SU-DHL-6 (cell line): ENCODE measurements at regions not wholly inside any gene's neighbourhood (a gene's known extent, or its start where the extent isn't known, plus 50 kb on each side); places are given as distances from the start of the nearest gene placed in this dataset.

Experiments used
- H2AFZ ChIP-seq: fragments of 200-600 bp; sonication (generic); 2 replicates; pipeline ENCODE4 v1.6.1; 2014; ENCODE audit warnings: low read depth, mild to moderate bottlenecking, moderate library complexity, mixed read lengths, antibody characterized with exemption, low read length; ENCODE audit not compliant: severe bottlenecking
- H3F3A ChIP-seq: fragments of 200-600 bp; shearing (Covaris generic); 2 replicates; pipeline ENCODE4 v1.6.0; 2016; ENCODE audit warnings: antibody characterized with exemption, mild to moderate bottlenecking; ENCODE audit not compliant: insufficient read depth
- H3K27ac ChIP-seq: fragments of 200-600 bp; sonication (generic); 2 replicates; pipeline ENCODE4 v1.5.1; 2016; ENCODE audit warnings: low read depth, mild to moderate bottlenecking, low read length, moderate library complexity, mixed read lengths
- H3K27me3 ChIP-seq: fragments of 200-600 bp; sonication (generic), shearing (Covaris generic); 2 replicates; pipeline ENCODE4 v1.6.0; 2014; ENCODE audit warnings: mild to moderate bottlenecking, low read length
- H3K36me3 ChIP-seq: fragments of 200-600 bp; sonication (generic); 2 replicates; pipeline ENCODE4 v1.6.1; 2014; ENCODE audit warnings: mild to moderate bottlenecking, low read length, mixed read lengths
- H3K4me2 ChIP-seq: fragments of 300-600, 200-600 bp; shearing (Covaris generic), sonication (generic); 2 replicates; pipeline ENCODE4 v1.6.0; 2014; ENCODE audit warnings: low read length, low read depth, mild to moderate bottlenecking; ENCODE audit not compliant: poor library complexity, severe bottlenecking
- H3K4me3 ChIP-seq: fragments of 200-600 bp; sonication (generic); 2 replicates; pipeline ENCODE4 v1.5.1; 2014; ENCODE audit warnings: antibody characterized with exemption, low read length, mild to moderate bottlenecking, mixed read lengths; ENCODE audit not compliant: insufficient read depth, poor library complexity, severe bottlenecking
- H3K79me2 ChIP-seq: fragments of 200-600 bp; sonication (generic); 2 replicates; pipeline ENCODE4 v1.6.1; 2014; ENCODE audit warnings: mild to moderate bottlenecking, low read length, moderate library complexity; ENCODE audit not compliant: insufficient read depth
- H3K9ac ChIP-seq: fragments of 200-600 bp; sonication (generic); 2 replicates; pipeline ENCODE4 v1.7.0; 2014; ENCODE audit warnings: mild to moderate bottlenecking, low read length
- H3K9me2 ChIP-seq: fragments of 200-600 bp; sonication (generic); replicated peaks from 2 replicates; pipeline ENCODE4 v1.6.1; 2014; ENCODE audit warnings: low read length; ENCODE audit not compliant: insufficient read depth
- H3K9me3 ChIP-seq: fragments of 200-600 bp; sonication (generic); 2 replicates; pipeline ENCODE4 v1.6.1; 2014; ENCODE audit warnings: low read length, mixed read lengths; ENCODE audit not compliant: insufficient read depth
- H4K20me1 ChIP-seq: fragments of 200-600 bp; sonication (generic); 2 replicates; pipeline ENCODE4 v1.6.1; 2014; ENCODE audit warnings: low read depth, mild to moderate bottlenecking, antibody characterized with exemption, low read length, moderate library complexity, mixed read lengths
- CTCF ChIP-seq: fragments of 200-600 bp; sonication (generic); IDR thresholded peaks from one replicate; pipeline ENCODE4 v1.5.1; 2017; ENCODE audit warnings: antibody characterized with exemption, mild to moderate bottlenecking, low read length, moderate library complexity; ENCODE audit not compliant: insufficient read depth, poor library complexity, severe bottlenecking
- EZH2phosphoT487 ChIP-seq: fragments of 200-600 bp; sonication (generic), shearing (Covaris generic); conservative IDR thresholded peaks from 2 replicates; pipeline ENCODE4 v1.6.1; 2018; ENCODE audit warnings: mild to moderate bottlenecking, antibody characterized with exemption, low read length, moderate library complexity, mixed read lengths

- Histone ChIP-seq H3K9me2 (no peaks in the 10 kb centered on the region), H3K9me3 (0 out of 2 replicates have a peak, but pooled peaks cover 4% of the 10 kb centered on the region), H3K4me2 (no peak overlapping the region), H2AFZ (no peak overlapping the region), H3K27ac (no peak overlapping the region), H3K79me2 (no peaks in the 10 kb centered on the region), H3K9ac (no peak overlapping the region), H3K27me3 (no peaks in the 10 kb centered on the region), H3K4me3 (no peak overlapping the region), H3F3A (no peaks in the 10 kb centered on the region), H4K20me1 (no peaks in the 10 kb centered on the region), H3K36me3 (no peaks in the 10 kb centered on the region)
- TF ChIP-seq CTCF: no peak
- no peak for TF ChIP-seq EZH2phosphoT487
These were observed 107.7 kb downstream of the CLDN17 start for GRCh38 chr21:30058928-30059327.

GRCh38 chr21:30057108-30057507, 109.5 kb downstream of the CLDN17 start:
- TF ChIP-seq CTCF: no peak
- TF ChIP-seq EZH2phosphoT487: no peak
- no peaks in the 10 kb centered on the region for H3K79me2 ChIP-seq
- no peaks in the 10 kb centered on the region for H3K27me3 ChIP-seq
- H3K9me3 ChIP-seq: 0 out of 2 replicates have a peak, but pooled peaks cover 4% of the 10 kb centered on the region
- H3K9ac ChIP-seq: no peak overlapping the region
- no peak overlapping the region for H3K4me3 ChIP-seq
- no peak overlapping the region for H2AFZ ChIP-seq
- no peaks in the 10 kb centered on the region for H3K9me2 ChIP-seq
- H3F3A ChIP-seq: no peaks in the 10 kb centered on the region
- H3K36me3 ChIP-seq: no peaks in the 10 kb centered on the region
- no peak overlapping the region for H3K4me2 ChIP-seq
- H3K27ac ChIP-seq: no peak overlapping the region
- H4K20me1 ChIP-seq: no peaks in the 10 kb centered on the region

DNA sequence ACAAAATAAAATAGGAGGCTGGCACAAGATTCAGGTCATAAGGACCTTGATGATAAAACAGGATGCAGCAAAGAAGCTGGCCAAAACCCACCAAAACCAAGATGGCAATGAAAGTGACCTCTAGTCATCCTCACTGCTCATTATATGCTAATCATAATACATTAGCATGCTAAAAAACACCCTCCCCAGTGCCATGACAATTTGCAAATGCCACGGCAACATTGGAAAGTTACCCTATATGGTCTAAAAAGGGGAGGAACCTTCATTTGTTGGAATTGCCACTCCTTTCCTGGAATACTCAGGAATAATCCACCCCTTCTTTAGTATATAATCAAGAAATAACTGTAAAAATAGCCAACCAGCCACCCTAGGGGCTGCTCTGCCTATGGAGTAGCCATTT, 108.8 kb upstream of the GRIK1 start:
- H3K79me2 ChIP-seq: no peaks in the 10 kb centered on the region
- H3K27ac ChIP-seq: no peak overlapping the region
- no peak overlapping the region for H3K4me3 ChIP-seq
- no peak overlapping the region for H3K4me2 ChIP-seq
- no peaks in the 10 kb centered on the region for H3K9me3 ChIP-seq
- H3F3A ChIP-seq: no peaks in the 10 kb centered on the region
- no peaks in the 10 kb centered on the region for H4K20me1 ChIP-seq
- H3K9me2 ChIP-seq: no peaks in the 10 kb centered on the region
- no peaks in the 10 kb centered on the region for H3K27me3 ChIP-seq
- H3K36me3 ChIP-seq: no peaks in the 10 kb centered on the region
- TF ChIP-seq EZH2phosphoT487 (no peak), CTCF (no peak)
- H3K9ac ChIP-seq: no peak overlapping the region
- no peak overlapping the region for H2AFZ ChIP-seq
